Activated naive CD4-positive, alpha-beta T cell treated with anti-CD3 and anti-CD28 coated beads, Interleukin-2, amount 50 U/mL, for 72 hours (primary cell): ENCODE measurements at regions not wholly inside any gene's neighbourhood (a gene's known extent, or its start where the extent isn't known, plus 50 kb on each side); places are given as distances from the start of the nearest gene placed in this dataset.
"Not testable (repeated sequence)": the region's sequence is repeated elsewhere in the genome, so short reads cannot be mapped to it uniquely, and the experiment has no call there.

ENCODE experiments used
- ATAC-seq, 2 donors: fragments of 150-1000 bp; cut with Tn5 transposase; 2 replicates each; pipeline ENCODE4 v1.10.0; 2021; ENCODE audit warnings: mild to moderate bottlenecking in 2 of 2, moderate library complexity in 2 of 2
- DNase-seq, 2 donors: peaks; one replicate each; pipeline ENCODE4 v3.0.0; 2021 to 2022; ENCODE audit warnings: low spot score in 2 of 2
- H3K27ac Mint-ChIP-seq, 2 donors: one replicate each; pipeline ENCODE4 v1.8.0; 2022; ENCODE audit warnings: mild to moderate bottlenecking in 2 of 2, mixed read lengths in 2 of 2
- H3K36me3 Mint-ChIP-seq, 2 donors: one replicate each; pipeline ENCODE4 v1.8.0; 2022; ENCODE audit warnings: mixed read lengths in 2 of 2
- H3K9me3 Mint-ChIP-seq, 2 donors: one replicate each; pipeline ENCODE4 v1.8.0; 2022; ENCODE audit warnings: mixed read lengths in 2 of 2

- Mint-ChIP-seq H3K27ac (no peak overlapping the region), H3K9me3 (peaks cover 8 to 12% of the 10 kb centered on the region in 2 donors), H3K36me3 (no peaks in the 10 kb centered on the region)
- DNase-seq (no peak), ATAC-seq (no peak)
Observed at GRCh38 chr10:2519139-2519538, 548.2 kb upstream of the PFKP start.

- ATAC-seq (no peak), DNase-seq (no peak)
- Mint-ChIP-seq H3K9me3 (peaks cover 7 to 10% of the 10 kb centered on the region in 2 donors), H3K27ac (no peak overlapping the region), H3K36me3 (peaks cover 5 to 8% of the 10 kb centered on the region in 2 donors)
Observed at GRCh38 chr10:2509081-2509531, 558.2 kb upstream of the PFKP start.

- H3K27ac Mint-ChIP-seq, ATAC-seq, DNase-seq: not testable (repeated sequence)
- peaks cover 16 to 22% of the 10 kb centered on the region in 2 donors for H3K9me3 Mint-ChIP-seq
- peaks cover 14 to 18% of the 10 kb centered on the region in 2 donors for H3K36me3 Mint-ChIP-seq
Observed at GRCh38 chr10:2501366-2501940, 565.9 kb upstream of the PFKP start.

- DNase-seq = no peak
- no peak for ATAC-seq
- Mint-ChIP-seq H3K9me3 (peaks cover 4 to 9% of the 10 kb centered on the region in 2 donors), H3K36me3 (no peaks in the 10 kb centered on the region), H3K27ac (no peak overlapping the region)
Observed at GRCh38 chr10:2494399-2494798, 572.9 kb upstream of the PFKP start.

- DNase-seq (no peak), ATAC-seq (no peak)
- H3K36me3 Mint-ChIP-seq = no peaks in the 10 kb centered on the region
- H3K27ac Mint-ChIP-seq = no peak overlapping the region
- H3K9me3 Mint-ChIP-seq = peaks cover 4% of the 10 kb centered on the region in 2 donors
Observed at GRCh38 chr10:2488446-2489005, 578.8 kb upstream of the PFKP start.

GRCh38 chr10:2487921-2488320 lies 579.4 kb upstream of the PFKP start:
- Mint-ChIP-seq H3K36me3 (no peaks in the 10 kb centered on the region), H3K9me3 (peaks cover 1 to 2% of the 10 kb centered on the region in 2 donors), H3K27ac (no peak overlapping the region)
- ATAC-seq (no peak), DNase-seq (no peak)

DNA sequence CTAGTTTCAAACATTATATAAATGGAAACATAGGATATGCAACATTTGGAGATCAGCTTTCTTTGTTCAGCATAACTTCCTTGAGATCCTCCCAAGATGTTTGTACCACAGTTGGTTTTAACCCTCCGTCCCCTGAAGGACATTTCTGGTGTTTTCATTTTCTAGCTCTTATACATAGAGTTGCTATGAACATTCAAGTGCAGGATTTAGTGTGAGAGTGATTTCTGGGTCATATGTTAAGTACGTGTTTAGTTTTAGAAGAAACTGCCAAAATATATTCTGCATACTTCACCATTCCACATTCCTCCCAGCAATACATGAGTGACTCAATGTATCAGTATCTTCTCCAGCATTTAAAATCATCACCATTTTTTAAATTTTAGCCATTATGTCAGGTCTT lies 588.7 kb upstream of the PFKP start:
- no peak overlapping the region for H3K27ac Mint-ChIP-seq
- DNase-seq (no peak), ATAC-seq (no peak)
- peaks cover 0 to 6% of the 10 kb centered on the region in 2 donors for H3K36me3 Mint-ChIP-seq
- peaks cover 9 to 10% of the 10 kb centered on the region in 2 donors for H3K9me3 Mint-ChIP-seq

DNA sequence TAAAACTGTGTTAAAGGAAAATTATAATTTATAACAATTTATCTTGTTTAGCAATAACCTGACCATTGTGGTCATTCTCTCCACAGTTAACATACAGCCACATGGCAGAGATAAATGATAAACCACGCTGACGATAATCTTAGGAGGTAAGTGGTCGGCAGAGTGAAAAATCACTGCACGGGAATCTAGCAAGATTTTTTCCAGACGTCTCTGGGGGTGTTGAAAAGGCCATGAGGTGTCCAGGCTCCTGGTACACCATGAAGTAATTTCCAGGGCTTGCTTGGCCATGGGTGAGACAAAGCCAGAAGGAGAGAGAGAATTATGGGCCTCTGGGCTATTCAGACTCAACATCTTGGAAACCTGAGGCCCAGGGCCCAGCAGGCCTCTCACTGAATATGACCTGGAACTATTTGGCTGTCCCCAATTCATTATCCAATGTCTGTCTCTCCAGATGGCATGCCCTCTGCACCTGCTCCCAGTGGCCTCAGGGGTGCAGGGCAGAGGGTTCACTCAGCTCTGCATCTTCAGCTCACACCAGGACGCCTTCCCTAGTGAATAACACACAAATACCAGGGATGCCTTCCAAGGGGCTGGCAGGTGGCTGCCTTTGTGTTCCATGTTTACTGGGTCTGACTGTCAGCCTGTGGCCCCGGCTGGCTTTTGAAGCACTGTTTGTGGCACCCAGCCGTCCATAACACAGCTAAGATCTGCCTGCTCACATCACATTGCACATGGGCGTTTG lies 590.4 kb upstream of the PFKP start:
- Mint-ChIP-seq H3K9me3 (peaks cover 9 to 16% of the 10 kb centered on the region in 2 donors), H3K36me3 (peaks cover 0 to 6% of the 10 kb centered on the region in 2 donors), H3K27ac (no peak overlapping the region)
- DNase-seq (no peak), ATAC-seq (no peak)

- no peak overlapping the region for H3K27ac Mint-ChIP-seq
- ATAC-seq = no peak
- DNase-seq = no peak
Observed at GRCh38 chr10:2476218-2476811, 591.0 kb upstream of the PFKP start.

GRCh38 chr10:2475711-2476217 lies 591.6 kb upstream of the PFKP start:
- Mint-ChIP-seq H3K27ac (no peak overlapping the region), H3K9me3 (peaks cover 9% of the 10 kb centered on the region in 2 donors), H3K36me3 (peaks cover 0 to 6% of the 10 kb centered on the region in 2 donors)
- no peak for ATAC-seq
- no peak for DNase-seq

More at GRCh38 chr10:2476218-2476811, 591.0 kb upstream of the PFKP start:
- Mint-ChIP-seq H3K9me3 (peaks cover 9 to 13% of the 10 kb centered on the region in 2 donors), H3K36me3 (peaks cover 0 to 6% of the 10 kb centered on the region in 2 donors)

GRCh38 chr10:2471811-2472210 lies 595.5 kb upstream of the PFKP start:
- ATAC-seq = no peak
- H3K27ac Mint-ChIP-seq = no peak overlapping the region

GRCh38 chr10:2469802-2470201 lies 597.5 kb upstream of the PFKP start:
- H3K27ac Mint-ChIP-seq = no peak overlapping the region
- H3K9me3 Mint-ChIP-seq = peaks cover 10 to 19% of the 10 kb centered on the region in 2 donors
- ATAC-seq (no peak), DNase-seq (no peak)
- H3K36me3 Mint-ChIP-seq = peaks cover 5 to 6% of the 10 kb centered on the region in 2 donors

More at GRCh38 chr10:2471811-2472210, 595.5 kb upstream of the PFKP start:
- H3K9me3 Mint-ChIP-seq = peaks cover 9 to 12% of the 10 kb centered on the region in 2 donors
- DNase-seq = no peak
- H3K36me3 Mint-ChIP-seq = peaks cover 0 to 6% of the 10 kb centered on the region in 2 donors

- Mint-ChIP-seq H3K27ac (no peak overlapping the region), H3K36me3 (peaks cover 0 to 12% of the 10 kb centered on the region in 2 donors), H3K9me3 (peaks cover 14 to 24% of the 10 kb centered on the region in 2 donors)
- no peak for DNase-seq
- ATAC-seq = no peak
Observed at GRCh38 chr10:2464483-2464882, 602.9 kb upstream of the PFKP start.

GRCh38 chr10:2463316-2463715 lies 604.0 kb upstream of the PFKP start:
- DNase-seq (no peak), ATAC-seq (no peak)
- Mint-ChIP-seq H3K36me3 (peaks cover 0 to 12% of the 10 kb centered on the region in 2 donors), H3K9me3 (peaks cover 14 to 24% of the 10 kb centered on the region in 2 donors), H3K27ac (no peak overlapping the region)

DNA sequence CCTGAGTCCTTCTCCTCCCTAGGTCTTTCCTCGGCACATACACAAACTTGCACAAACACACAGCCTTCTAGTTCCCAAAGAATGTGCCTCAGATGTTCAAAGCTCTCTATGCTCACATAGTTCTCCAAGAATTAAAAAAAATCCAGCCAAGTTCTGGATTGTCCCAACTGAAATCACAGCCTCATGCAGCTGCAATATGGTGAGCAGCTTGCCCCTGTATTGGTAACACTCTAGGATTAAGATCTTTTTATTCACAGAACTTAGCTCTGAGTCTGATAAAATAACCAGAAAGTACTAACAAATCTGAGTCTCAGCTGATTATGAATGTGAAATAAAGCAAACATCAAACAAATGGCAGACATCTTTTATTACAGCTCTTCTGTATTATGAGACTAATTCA lies 604.8 kb upstream of the PFKP start:
- Mint-ChIP-seq H3K27ac (no peak overlapping the region), H3K36me3 (peaks cover 0 to 12% of the 10 kb centered on the region in 2 donors), H3K9me3 (peaks cover 14 to 21% of the 10 kb centered on the region in 2 donors)
- DNase-seq (no peak), ATAC-seq (no peak)

DNA sequence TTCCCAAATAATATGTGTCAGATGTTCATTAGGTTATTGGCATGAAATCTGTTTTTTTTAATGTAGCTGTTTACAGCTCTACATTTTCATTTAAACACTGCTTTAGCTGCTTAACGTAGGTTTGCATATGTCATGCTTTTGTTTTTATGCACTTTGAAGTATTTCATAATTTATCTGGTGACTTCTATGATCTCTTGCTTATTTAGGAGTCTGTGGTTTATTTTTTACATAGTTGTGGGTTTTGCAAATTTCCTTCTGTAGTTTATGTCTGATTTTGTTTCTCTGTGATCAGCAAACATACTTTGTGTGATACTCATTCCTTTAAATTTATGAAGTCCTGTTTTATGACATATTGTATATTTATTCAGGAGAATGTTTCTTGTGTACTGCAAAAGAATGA lies 606.5 kb upstream of the PFKP start:
- peaks cover 16 to 24% of the 10 kb centered on the region in 2 donors for H3K9me3 Mint-ChIP-seq
- H3K36me3 Mint-ChIP-seq = peaks cover 0 to 9% of the 10 kb centered on the region in 2 donors
- DNase-seq (no peak), ATAC-seq (no peak)
- no peak overlapping the region for H3K27ac Mint-ChIP-seq

DNA sequence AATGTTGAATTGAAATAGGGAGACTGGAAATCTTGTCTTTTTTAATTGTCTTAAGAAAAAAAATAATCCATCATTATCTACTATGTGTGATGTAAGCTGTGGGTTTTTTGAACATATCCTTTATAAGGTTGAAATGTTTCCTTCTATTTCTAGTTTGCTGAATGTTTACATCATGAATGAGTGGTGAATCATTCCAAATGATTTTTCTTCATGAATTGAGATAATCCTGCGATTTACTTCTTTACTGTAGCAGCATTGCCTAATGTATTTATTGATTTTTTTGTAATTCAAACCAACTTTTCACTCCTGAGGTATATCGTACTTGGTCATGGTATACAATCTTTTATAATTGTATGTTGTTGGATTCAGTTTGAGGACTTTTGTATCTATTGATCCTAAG lies 607.6 kb upstream of the PFKP start:
- Mint-ChIP-seq H3K27ac (no peak overlapping the region), H3K9me3 (peaks cover 12 to 14% of the 10 kb centered on the region in 2 donors)

More for the DNA sequence above, 607.6 kb upstream of the PFKP start:
- ATAC-seq (no peak), DNase-seq (no peak)
- H3K36me3 Mint-ChIP-seq = peaks cover 0 to 7% of the 10 kb centered on the region in 2 donors
